ENCODE measurements at regions not wholly inside any gene's neighbourhood (a gene's known extent, or its start where the extent isn't known, plus 50 kb on each side); places are given as distances from the start of the nearest gene placed in this dataset.

- TF ChIP-seq CTCF (IDR thresholded peaks at IDR 0.05; ENCODE audit: poor library complexity), result no peak
- TF ChIP-seq EZH2 (IDR thresholded peaks at IDR 0.05; ENCODE audit: borderline replicate concordance), result no peak
- no peak for TF ChIP-seq EZH2phosphoT487 (IDR thresholded peaks at IDR 0.05; ENCODE audit: low read depth, severe bottlenecking, unreplicated experiment)
Observed at GRCh38 chr6:84349542-84349941, 122.1 kb upstream of the CEP162 start.

All from hepatocyte (in vitro differentiated cells).